Ecto neural progenitor cell (in vitro differentiated cells): ENCODE measurements at regions not wholly inside any gene's neighbourhood (a gene's known extent, or its start where the extent isn't known, plus 50 kb on each side); places are given as distances from the start of the nearest gene placed in this dataset.

ENCODE experiments used
- DNase-seq: peaks from one replicate; pipeline ENCODE4 v3.0.0-alpha.2; 2018; ENCODE audit warnings: low spot score

DNA sequence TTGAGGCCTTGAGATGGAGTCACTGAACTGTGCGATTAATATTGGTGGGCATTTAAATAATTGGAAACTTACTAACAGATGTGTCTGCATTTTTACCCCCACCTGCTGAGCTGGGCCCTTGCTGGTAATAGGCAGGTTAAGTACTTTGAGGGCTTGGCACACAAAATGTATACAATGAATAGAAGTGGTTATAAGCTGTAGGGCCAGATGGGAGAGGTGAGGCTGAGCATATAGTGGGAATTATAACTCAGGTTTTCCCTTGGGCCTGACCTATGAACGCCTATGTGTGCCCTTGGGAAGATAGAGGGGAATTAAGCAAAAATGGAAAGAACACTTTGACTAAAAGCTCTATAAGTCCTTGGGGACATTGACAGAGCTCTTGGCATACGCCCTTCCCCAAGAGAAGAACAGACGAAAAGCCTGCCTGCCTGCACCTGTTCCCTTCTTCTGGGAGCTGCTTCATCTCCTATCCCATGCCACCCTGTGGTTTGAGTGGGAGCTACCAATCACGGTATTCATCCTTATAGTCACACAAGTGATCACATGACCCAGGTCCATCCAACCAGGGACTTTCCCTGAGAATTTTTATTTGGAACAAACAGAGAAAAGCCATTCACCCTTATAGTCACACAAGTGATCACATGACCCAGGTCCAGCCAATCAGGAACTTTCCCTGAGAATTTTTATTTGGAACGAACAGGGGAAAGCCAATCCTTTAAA is 260.7 kb upstream of the CSF3R start:
- no peak for DNase-seq

DNA sequence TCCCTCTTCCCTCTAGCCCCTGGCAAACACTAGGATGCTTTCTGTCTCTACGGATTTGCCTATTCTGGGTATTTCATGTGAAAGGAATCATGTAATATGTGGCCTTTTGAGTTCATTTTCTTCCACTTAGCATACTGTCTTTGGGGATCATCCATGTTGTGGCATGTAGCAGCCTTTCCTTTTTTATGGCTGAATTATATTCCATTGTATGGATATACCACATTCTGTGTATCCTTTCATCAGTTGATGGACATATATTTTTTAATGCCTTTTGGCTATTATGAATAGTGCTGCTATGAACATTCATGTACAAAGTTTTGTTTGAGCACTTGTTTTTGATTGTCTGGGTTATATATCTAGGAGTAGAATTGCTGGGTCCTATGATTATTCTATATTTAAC is 258.4 kb upstream of the CSF3R start:
- no peak for DNase-seq

DNA sequence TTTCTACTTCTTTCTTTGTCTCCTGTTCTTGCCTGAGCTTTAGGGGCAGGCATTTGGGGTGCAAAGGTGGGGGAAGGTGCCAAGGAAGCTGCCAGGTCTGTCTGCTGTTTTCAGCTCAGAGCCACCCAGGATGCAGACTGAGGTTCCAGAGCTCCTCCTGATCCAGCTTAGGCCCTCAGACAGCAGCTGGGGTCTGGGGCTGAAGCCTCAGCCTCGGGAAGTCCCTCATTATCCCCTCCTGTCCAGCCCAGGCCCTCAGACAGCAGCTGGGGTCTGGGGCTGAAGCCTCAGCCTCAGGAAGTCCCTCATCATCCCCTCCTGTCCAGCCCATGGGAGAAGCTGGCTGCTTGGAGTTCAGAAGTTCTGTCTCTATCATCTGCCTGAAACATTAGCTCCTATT is 257.7 kb upstream of the CSF3R start:
- no peak for DNase-seq

DNA sequence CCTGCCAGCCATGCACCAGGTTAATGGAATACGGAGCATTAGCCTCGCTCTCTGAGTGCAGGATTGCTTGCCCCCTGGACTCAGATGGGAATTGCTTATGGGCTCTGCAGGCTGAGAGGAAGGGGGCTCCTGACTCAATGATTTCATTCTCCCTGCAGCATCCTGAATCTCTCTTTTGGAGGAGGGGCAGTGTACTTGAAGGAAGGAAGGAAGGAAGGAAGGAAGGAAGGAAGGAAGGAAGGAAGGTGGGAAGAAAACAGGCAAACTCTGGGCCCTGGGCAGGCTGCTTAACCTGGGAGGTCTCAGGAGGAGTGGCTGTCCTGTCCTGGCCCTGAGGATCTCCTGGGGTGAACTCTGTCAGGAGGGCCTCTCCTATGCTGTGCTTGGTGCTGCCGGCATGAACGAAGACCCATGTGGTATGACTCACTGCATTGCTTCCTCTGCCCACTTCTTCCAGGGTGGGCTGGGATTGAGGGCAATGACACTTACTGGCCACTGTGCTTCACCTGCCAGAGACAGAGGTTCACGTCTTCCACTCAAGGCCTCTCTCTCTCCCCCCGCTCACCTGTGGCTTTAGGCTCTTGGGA is 257.1 kb upstream of the CSF3R start:
- DNase-seq = no peak

DNA sequence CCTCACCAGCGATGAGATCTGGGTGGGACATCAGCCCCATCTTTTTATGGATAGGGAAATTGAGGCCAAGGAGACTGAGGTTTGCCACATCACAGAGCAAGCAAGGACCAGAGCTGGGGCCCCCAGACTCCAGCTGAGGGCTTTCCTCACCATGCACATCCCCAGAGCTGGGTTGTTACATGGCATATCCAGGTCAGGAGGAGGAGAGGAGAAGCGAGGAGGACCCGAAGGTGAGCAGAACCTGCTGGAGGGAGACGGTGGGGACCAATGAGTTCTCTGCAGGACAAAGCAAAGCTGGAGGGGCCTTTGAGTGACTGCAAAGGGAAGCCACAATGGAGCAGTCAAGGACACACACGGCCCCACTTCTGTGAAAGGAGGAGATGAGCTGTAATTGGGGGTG is 255.5 kb upstream of the CSF3R start:
- no peak for DNase-seq

DNA sequence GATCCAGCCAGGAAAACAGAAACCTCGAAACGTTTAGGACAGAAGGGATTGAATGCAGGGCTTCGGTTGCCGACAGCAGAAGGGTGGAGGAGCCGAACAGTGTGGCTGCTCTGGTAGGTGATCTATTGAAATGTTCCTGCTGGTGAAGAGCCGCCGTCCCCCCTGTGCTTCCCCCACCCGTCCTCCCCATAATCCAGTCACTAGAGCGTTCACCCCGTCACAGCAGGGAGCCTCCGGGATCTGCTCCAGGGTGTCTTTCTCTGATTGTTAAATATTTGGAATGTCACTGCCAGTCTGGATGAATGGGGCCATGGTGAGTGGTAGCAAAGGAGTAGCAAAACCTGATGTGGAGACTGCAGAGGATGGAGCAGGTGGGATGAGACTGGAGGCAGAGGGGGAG is 255.1 kb upstream of the CSF3R start:
- no peak for DNase-seq

DNA sequence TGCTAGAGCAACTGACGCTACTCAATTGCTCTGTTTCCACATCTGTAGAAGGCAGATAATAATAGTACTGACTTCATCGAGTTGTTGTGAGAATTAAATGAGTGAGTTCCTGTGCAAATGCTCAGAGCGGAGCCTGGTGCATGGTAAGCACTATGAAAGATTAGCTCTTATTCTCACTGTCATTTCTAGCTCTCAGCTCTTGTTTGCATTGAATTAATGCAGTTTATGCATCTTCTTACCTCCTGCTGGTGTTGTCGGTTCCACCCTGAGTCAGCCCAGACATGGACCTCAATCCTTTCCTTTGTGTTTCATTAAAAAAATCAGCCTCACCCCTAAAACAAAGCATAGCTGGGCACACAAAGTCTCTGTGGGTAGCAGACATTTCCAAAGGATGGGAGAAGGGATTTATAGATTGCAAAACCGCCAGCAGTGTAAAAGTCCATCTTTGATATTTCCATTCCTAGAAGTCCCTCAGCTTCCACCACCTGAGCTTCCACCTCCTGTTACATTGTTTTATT is 254.4 kb upstream of the CSF3R start:
- no peak for DNase-seq

DNA sequence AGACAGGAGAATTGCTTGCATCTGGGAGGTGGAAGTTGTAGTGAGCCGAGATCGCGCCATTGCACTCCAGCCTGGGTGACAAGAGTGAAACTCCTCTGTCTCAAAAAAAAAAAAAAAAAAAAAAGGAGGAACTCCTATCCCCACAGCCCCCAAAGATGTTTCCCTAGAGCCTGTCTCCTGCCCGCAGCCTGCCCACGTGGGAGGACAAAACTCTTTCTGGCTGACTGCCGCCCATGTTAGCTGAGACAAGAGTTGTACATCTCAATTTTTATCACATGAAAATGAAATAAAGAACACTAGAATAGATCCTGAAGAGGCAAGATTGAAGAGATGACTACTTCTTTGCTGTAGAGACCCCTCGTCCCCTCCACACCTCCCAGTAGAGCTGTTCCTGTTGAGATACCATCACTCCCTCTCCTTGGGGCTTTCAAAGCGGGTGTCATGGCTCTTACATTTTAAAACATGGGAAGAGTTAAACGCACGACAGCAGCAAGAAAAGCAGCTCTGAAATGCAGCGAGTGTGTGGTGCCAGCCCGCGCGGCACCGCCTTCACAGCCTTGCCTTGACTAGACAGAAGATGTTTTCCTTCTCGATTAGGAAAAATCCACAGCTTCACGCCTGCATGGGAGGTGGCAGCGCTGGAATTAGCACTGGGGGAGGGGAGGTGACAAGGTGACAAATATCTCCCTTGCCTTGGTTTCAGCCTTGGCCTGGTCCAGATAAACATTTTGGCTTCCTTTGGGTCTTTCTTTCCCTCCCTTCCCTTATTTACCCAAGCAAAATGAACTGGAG is 253.4 kb upstream of the CSF3R start:
- DNase-seq = no peak

DNA sequence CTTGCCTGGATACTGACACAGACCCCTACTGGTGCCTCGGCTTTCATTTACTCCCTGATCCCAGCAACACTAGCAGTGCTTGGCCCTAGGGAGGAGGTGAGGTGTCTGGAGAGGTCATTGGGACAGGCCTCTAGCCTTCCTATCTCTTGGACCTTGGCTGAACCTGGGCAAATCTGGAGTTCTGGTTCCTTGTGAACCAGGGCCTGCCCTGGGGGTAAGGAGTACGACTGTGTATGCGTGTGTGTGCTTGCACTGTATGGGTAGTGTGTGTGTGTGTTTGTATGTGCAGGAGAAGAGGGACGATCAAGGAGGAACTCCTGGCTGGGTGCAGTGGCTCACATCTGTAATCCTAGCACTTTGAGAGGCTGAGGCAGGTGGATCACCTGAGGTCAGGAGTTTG is 252.7 kb upstream of the CSF3R start:
- DNase-seq = no peak

DNA sequence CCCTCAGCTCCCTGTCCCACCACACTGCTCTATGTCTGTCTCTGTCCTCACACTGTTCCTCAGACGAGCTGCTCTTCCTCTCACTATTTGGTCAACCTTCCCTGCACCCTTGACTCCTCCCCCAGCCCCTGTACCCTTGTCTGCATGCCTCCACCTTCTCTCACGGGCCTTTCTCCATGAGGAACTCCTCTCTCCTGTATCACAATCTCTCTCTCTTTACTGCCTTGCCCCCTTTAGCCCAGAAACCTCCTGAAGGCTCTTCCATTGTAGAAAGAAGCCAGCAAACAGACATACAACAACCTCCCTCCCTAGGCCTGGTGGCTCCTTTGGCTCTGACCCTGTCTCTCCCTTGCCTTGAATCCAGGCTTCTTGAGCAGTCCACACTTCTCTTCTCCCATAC is 251.6 kb upstream of the CSF3R start:
- no peak for DNase-seq

DNA sequence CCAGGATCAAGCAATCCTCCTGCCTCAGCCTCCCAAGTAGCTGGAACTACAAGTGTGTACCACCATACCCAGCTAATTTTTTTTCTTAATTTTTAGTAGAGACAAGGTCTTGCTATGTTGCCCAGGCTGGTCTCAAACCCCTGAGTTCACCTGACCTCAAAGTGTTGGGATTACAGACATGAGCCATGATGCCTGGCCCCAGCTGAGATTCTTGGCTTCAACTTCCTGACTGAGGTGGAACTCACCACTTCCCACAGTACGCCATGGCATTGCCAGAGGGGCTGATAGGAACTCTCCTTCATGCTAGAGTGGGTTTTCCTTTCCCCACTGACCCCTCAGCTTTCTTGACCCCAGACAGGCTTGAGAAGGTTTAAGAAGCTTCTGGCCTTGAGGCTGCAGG is 251.0 kb upstream of the CSF3R start:
- no peak for DNase-seq

DNA sequence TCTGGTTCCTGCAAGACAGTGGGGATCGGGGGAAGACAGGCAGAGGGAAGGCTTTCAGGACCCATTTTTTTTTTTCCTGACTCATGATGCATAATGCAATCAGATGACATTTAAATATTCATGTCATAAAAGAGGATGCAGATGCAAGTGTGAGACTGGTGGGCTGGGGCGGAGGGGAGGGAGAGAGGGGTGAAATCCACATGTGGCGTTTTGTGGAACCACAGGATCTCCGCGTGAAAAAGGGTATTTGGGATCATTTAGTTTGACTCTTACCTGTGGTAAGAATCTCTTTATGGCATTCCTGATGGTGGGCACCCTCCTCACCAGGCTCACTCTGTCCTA is 249.3 kb upstream of the CSF3R start:
- no peak for DNase-seq

DNA sequence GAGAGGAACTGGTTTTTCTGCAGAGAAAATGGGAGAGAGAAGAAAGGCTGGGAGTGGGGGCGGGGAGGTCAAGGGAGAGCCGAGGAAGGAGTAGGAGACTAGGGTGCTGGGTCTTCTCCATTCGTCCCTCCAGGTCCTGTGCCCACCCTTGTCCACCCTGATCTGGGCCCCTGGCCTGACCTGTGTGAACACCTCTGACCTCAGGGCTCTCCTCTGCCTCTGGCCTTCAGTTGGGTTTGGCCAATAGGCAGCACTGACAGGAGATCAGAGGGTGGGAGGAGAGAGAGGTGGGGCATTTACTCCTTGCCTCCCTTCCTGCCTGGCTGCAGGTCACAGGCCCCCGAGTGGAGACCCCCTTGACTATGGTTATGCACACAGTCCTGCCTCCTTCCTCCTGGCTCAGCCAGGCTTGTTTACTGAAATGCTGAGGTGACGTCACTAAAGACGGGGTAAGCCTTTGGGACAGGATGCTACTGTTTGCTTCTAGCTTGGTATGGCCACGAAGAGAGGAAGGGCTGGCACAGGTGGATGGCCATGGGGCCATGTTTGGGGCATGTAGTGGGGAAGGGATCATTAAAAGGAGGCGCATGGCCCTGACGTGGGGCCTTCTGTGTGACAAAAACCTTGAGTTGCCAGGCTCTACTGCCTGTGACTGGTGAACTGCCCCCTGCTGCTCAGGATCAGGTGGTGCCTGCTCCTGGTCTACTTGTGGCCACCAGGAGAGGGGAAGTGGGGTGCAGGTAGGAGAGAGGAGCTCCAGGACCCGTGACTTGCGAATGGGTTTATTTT is 248.7 kb upstream of the CSF3R start:
- DNase-seq = no peak

DNA sequence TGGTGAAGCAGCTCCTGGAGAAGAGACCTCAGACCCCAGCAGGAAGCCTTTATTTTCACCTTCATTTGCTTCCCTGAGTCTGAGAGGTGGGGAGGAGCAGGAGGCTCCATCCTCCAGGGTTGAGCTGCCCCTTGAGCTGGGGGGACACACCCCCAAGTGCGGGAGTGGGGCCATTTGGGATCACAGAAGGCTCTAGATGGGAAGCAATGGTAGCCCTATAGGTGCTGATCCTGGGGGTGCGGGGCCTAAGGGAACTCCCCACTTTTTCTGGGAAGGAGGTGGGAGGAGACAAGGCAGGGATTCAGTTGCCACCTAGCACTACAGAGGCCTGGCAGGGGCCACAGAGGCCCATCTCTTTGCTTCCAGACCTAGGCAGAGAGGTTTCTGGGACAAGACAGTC is 247.9 kb upstream of the CSF3R start:
- no peak for DNase-seq

DNA sequence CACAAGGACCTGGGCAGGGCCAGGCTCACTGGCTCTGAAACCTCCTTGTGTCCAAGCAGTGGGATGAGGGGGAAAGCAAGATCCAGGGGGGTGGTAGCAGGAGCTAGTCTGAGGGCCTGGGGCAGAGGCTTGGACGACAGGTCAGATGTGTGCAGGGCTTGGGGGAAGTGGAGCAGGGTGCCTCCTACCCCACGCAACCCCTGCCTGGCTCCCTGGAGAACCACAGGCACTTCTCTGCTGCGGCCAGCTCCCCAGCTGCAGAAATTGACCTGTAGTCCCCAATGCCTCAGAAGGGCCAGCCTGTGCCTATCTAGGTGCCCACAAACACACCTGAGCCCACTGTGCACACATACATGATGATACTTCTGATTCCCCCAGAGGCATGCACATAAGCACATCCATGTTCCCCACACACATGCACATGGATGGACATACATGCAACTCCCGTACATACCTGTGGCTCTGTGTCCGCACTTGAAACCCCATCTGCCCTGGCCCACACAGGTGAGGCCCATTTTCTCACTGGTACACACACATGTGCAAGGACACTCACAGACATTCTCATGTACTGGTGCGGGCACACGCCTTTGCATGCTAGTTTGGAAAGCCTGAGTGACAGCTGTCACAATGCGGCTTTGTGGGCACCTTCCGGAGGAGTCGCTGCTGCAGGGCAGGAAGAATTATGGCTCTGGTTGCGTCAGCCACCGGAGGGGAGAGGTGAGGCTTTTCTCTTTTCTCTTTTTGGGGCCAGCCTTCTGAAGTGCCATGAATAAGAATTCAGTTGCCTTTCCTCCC is 247.2 kb upstream of the CSF3R start:
- no peak for DNase-seq

DNA sequence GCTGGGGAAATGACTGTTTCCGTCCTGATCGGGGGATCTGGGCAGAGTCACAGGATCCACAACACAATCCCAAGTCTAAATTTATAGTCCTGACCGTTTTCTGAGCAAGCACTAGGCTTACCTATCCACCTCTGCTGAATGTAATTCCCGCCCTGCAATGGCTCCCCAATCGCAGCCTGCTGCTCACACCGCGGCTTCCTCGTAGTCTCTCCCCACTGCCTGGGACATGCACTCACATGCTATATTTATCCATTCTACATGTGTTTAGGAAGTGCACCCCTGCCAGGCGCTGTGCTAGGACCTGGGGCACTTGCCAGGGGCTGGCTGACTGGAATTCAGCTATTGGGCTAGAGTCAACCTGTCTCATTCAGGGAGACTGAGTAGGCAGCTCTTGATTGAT is 246.6 kb upstream of the CSF3R start:
- no peak for DNase-seq

DNA sequence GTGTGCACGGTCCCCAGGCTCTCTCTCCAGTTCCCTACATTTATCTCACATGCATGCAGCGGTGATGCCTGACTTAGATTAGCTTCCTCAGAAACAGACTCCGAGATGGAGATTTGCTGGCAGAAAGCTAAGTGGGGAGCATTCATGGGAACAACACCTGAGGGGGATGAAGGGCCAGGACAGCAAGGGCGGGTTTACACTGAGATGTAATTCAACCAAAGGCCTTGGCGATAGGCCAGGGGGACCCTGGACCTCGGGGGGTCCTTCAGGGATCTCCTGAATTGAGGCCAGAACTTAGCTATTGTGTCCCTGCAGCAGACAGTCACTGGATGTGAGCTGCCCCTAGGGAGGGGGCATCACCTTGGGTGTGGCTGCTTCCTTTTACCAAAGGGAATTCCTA is 246.1 kb upstream of the CSF3R start:
- DNase-seq = no peak

DNA sequence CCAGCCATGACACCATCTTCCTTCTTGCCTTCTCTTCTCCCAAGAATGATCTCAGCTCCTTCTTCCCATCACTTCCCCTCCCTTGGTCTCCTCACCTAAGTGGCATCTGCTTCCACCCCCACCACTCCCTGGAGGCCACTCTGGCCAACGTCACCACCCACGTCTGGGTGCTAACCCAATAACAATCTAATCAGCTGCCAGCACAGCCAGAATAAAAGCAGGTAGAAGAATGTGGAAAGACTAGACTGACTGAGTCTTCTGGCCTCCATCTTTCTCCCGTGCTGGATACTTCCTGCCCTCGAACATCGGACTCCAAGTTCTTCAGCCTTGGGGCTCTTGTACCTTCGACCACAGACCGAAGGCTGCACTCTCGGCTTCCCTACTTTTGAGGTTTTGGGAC is 245.3 kb upstream of the CSF3R start:
- no peak for DNase-seq

DNA sequence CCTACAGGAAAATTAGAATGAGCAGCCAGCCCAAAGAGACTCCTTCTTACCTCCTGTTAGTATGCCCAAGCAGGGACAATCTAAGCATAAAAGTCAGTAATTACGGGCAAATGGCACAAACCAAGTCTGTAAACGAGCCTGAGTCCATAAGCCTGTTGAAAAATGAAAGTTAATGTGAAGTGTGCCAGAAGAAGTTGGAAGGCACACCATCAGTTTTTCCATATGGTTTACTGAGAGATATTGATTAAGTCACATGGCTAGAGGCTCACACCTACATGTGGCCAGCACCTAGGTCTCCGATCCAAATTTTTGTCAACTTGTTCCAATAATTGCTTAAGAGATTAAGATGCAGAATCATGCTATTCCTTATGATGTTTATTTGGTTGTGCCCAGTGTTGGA is 242.4 kb upstream of the CSF3R start:
- DNase-seq = no peak

DNA sequence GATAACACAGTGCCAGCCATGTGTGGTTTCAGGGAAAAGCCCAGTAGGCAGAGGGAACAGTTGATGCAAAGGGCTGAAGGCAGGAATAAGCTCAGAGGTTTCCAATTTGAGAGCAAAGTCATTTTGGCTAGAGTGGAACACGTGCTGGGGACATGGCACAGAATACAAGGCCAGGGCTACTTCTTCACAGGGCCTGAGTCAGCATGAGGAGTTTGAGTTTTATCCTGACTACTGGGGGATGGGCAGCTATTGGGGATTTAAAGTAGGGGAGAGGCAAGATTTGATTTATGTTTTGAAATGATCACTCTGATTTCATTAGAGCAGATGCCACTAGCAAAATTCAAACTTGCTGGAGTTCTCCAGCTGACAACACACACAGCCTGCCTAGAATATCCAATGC is 241.1 kb upstream of the CSF3R start:
- DNase-seq = no peak

DNA sequence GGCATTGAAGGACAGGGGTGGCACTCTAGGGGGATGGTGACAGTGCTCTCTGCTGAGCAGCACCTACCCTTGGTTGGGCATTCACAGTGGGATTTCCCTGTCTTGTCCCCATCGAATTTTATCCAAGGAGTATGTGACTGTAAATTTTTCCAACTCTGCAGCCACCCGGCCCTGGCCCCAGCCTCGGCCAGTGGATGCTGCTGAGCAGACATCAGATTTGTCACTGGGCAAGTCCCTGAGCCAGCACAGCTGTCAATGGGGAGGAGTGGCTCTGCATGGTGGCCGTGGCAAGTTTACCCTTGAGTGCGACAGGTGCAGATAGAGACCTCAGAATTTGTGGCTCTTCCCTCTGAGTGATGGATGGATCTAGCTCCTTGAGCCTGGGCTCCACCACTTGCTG is 240.2 kb upstream of the CSF3R start:
- DNase-seq = no peak

DNA sequence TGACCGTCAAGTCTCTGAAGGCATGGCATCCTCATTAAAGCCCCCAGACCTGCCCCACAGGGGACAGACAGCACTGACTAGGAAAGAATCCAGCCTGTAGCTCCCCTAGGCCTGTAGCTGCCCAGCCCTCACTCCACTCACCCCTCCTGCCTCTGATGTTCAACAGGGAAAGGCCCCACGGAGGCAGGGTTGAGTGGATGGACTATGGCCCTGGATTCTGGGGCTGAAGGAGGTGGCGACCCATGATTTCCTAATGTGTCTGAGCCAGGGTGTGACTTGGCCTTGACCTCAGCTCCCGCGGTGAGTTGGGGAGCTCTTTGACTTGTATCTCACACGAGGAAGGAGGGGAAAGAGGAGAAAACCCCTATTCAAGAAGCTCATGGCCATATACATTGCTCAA is 238.5 kb upstream of the CSF3R start:
- DNase-seq = no peak
